Trophoblast cell (in vitro differentiated cells and primary cell): ENCODE measurements at regions not wholly inside any gene's neighbourhood (a gene's known extent, or its start where the extent isn't known, plus 50 kb on each side); places are given as distances from the start of the nearest gene placed in this dataset.

Source experiments
- DNase-seq, 2 donors: peaks; one replicate each; pipeline ENCODE4 v3.0.0-alpha.2; 2016
- H2AFZ ChIP-seq: 2 replicates; pipeline ENCODE4 v1.6.1; 2013; ENCODE audit warnings: low read length, moderate library complexity, mild to moderate bottlenecking; ENCODE audit not compliant: insufficient read depth, poor library complexity
- H2AK5ac ChIP-seq: 2 replicates; pipeline ENCODE4 v1.6.1; 2013; ENCODE audit warnings: mild to moderate bottlenecking, low read length
- H2BK120ac ChIP-seq: 2 replicates; pipeline ENCODE4 v1.6.1; 2013; ENCODE audit warnings: low read length, mild to moderate bottlenecking, moderate library complexity; ENCODE audit not compliant: insufficient read depth, poor library complexity
- H2BK12ac ChIP-seq: 2 replicates; pipeline ENCODE4 v1.6.1; 2013; ENCODE audit warnings: mild to moderate bottlenecking, low read length, moderate library complexity
- H2BK5ac ChIP-seq: 2 replicates; pipeline ENCODE4 v1.6.1; 2013; ENCODE audit warnings: low read length, low read depth, moderate library complexity, mild to moderate bottlenecking; ENCODE audit not compliant: poor library complexity
- H3K14ac ChIP-seq: 2 replicates; pipeline ENCODE4 v1.6.1; 2013; ENCODE audit warnings: mild to moderate bottlenecking, low read length
- H3K18ac ChIP-seq: 2 replicates; pipeline ENCODE4 v1.6.1; 2013; ENCODE audit warnings: mild to moderate bottlenecking, low read length
- H3K23ac ChIP-seq: 2 replicates; pipeline ENCODE4 v1.6.1; 2013; ENCODE audit warnings: low read length
- H3K27ac ChIP-seq: 2 replicates; pipeline ENCODE4 v1.5.1; 2013; ENCODE audit warnings: low read depth, mild to moderate bottlenecking, inconsistent platforms, low read length, moderate library complexity
- H3K27me3 ChIP-seq: 2 replicates; pipeline ENCODE4 v1.6.1; 2013; ENCODE audit warnings: inconsistent platforms, mild to moderate bottlenecking, low read length, moderate library complexity; ENCODE audit not compliant: insufficient read depth
- H3K36me3 ChIP-seq, 2 experiments: 1 replicate in 1 of 2; 2 replicates in 1 of 2; pipeline ENCODE4 v1.6.1; 2013; ENCODE audit warnings: low read length in 2 of 2, mild to moderate bottlenecking in 2 of 2, moderate library complexity in 1 of 2; ENCODE audit not compliant: insufficient read depth in 2 of 2, control insufficient read depth in 1 of 2
- H3K4ac ChIP-seq: 2 replicates; pipeline ENCODE4 v1.6.1; 2013; ENCODE audit warnings: low read depth, mild to moderate bottlenecking, low read length, moderate library complexity
- H3K4me1 ChIP-seq, 2 experiments: 1 replicate in 1 of 2; 2 replicates in 1 of 2; pipeline ENCODE4 v1.6.1; 2013; ENCODE audit warnings: low read length in 2 of 2, mild to moderate bottlenecking in 2 of 2, moderate library complexity in 1 of 2; ENCODE audit not compliant: insufficient read depth in 2 of 2, control insufficient read depth in 1 of 2
- H3K4me2 ChIP-seq: 2 replicates; pipeline ENCODE4 v1.6.1; 2013; ENCODE audit warnings: inconsistent platforms, mild to moderate bottlenecking, low read length, moderate library complexity
- H3K4me3 ChIP-seq: 2 replicates; pipeline ENCODE4 v1.5.1; 2013; ENCODE audit warnings: mild to moderate bottlenecking, low read depth, low read length, inconsistent platforms
- H3K79me1 ChIP-seq: one replicate; pipeline ENCODE4 v1.6.1; 2013; ENCODE audit warnings: low read length
- H3K79me2 ChIP-seq: 2 replicates; pipeline ENCODE4 v1.6.1; 2013; ENCODE audit warnings: low read length, mild to moderate bottlenecking; ENCODE audit not compliant: control insufficient read depth, insufficient read depth, poor library complexity
- H3K9ac ChIP-seq: 2 replicates; pipeline ENCODE4 v1.6.1; 2013; ENCODE audit warnings: mild to moderate bottlenecking, low read length
- H3K9me3 ChIP-seq: 2 replicates; pipeline ENCODE4 v1.6.1; 2013; ENCODE audit warnings: low read depth, mild to moderate bottlenecking, control low read depth, inconsistent platforms, low read length; ENCODE audit not compliant: insufficient read depth
- H4K12ac ChIP-seq: 2 replicates; pipeline ENCODE4 v1.6.1; 2013; ENCODE audit warnings: low read depth, mild to moderate bottlenecking, low read length, moderate library complexity
- H4K8ac ChIP-seq: 2 replicates; pipeline ENCODE4 v1.6.1; 2013; ENCODE audit warnings: low read depth, mild to moderate bottlenecking, low read length, moderate library complexity
- H4K91ac ChIP-seq: one replicate; pipeline ENCODE4 v1.6.1; 2013; ENCODE audit warnings: low read depth, mild to moderate bottlenecking, low read length, moderate library complexity
- WGBS: extraction: QIAGEN DNeasy Blood & Tissue Kit; methylation state at CpG from one replicate; pipeline ENCODE4 v1.1.7; 2013; ENCODE audit warnings: missing lambda C conversion rate; ENCODE audit not compliant: insufficient read length, insufficient coverage; ENCODE audit errors: extremely low coverage; 5-methylcytosine and 5-hydroxymethylcytosine counted together

DNA sequence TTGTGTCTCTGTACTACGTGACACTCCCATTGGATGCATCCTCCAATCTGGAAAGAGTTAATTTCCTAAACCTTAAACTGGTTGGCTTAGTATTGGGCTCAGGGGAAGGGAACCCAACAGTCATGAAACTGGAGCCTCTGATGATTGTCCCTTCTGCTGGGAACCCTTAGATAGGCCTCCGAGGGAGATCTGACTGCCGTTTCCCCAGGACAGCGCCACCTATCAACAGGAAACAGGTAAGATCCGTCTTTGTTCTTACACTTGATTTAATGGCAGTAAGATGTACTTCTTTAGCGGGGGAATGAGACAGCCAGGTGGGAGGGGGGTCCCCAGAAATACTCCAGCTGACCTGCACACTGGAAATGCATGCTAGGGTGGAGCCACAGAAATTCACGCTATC is 1749.6 kb downstream of the SI start:
- Histone ChIP-seq H3K14ac (no peak overlapping the region), H3K4ac (no peak overlapping the region), H3K9me3 (no peaks in the 10 kb centered on the region), H3K79me2 (no peaks in the 10 kb centered on the region), H2AK5ac (no peak overlapping the region), H3K23ac (no peak overlapping the region), H3K9ac (no peak overlapping the region), H3K18ac (no peak overlapping the region), H2AFZ (no peak overlapping the region), H2BK120ac (no peak overlapping the region), H4K91ac (no peak overlapping the region), H4K12ac (no peak overlapping the region), H3K4me1 (no peaks in the 10 kb centered on the region), H3K36me3 (no peaks in the 10 kb centered on the region), H3K4me2 (no peak overlapping the region), H3K4me3 (no peak overlapping the region), H3K27me3 (no peaks in the 10 kb centered on the region), H3K27ac (no peak overlapping the region), H4K8ac (no peak overlapping the region), H3K79me1 (no peaks in the 10 kb centered on the region), H2BK12ac (no peak overlapping the region), H2BK5ac (no peak overlapping the region)
- WGBS = no CpG with 5 or more reads among the region's 7 CpGs
- no peak for DNase-seq

GRCh38 chr3:163327086-163327485 is 1751.2 kb downstream of the SI start:
- no peak overlapping the region for H4K12ac ChIP-seq
- no peak overlapping the region for H3K4ac ChIP-seq
- H4K8ac ChIP-seq = no peak overlapping the region
- no peak overlapping the region for H2BK120ac ChIP-seq
- DNase-seq = no peak
- H2BK5ac ChIP-seq = no peak overlapping the region
- WGBS = no CpG with 5 or more reads among the region's 2 CpGs
- H2AFZ ChIP-seq = no peak overlapping the region
- no peaks in the 10 kb centered on the region for H3K4me1 ChIP-seq
- no peaks in the 10 kb centered on the region for H3K79me1 ChIP-seq
- H3K4me3 ChIP-seq = no peak overlapping the region
- no peaks in the 10 kb centered on the region for H3K79me2 ChIP-seq
- no peak overlapping the region for H3K18ac ChIP-seq
- no peak overlapping the region for H3K4me2 ChIP-seq
- H2BK12ac ChIP-seq = no peak overlapping the region
- H3K27me3 ChIP-seq = no peaks in the 10 kb centered on the region
- no peak overlapping the region for H3K23ac ChIP-seq
- no peak overlapping the region for H4K91ac ChIP-seq
- H3K27ac ChIP-seq = no peak overlapping the region
- no peak overlapping the region for H2AK5ac ChIP-seq
- no peaks in the 10 kb centered on the region for H3K9me3 ChIP-seq
- no peak overlapping the region for H3K14ac ChIP-seq
- H3K36me3 ChIP-seq = no peaks in the 10 kb centered on the region
- no peak overlapping the region for H3K9ac ChIP-seq

- Histone ChIP-seq H4K8ac (no peak overlapping the region), H4K12ac (no peak overlapping the region), H2AK5ac (no peak overlapping the region), H3K79me2 (no peaks in the 10 kb centered on the region), H3K18ac (no peak overlapping the region), H2BK12ac (no peak overlapping the region), H2BK5ac (no peak overlapping the region), H3K79me1 (no peaks in the 10 kb centered on the region), H3K9ac (no peak overlapping the region), H4K91ac (no peak overlapping the region), H3K4me1 (no peaks in the 10 kb centered on the region), H3K4me3 (no peak overlapping the region), H3K9me3 (no peaks in the 10 kb centered on the region), H2AFZ (no peak overlapping the region), H3K14ac (no peak overlapping the region), H3K36me3 (no peaks in the 10 kb centered on the region), H3K23ac (no peak overlapping the region), H3K27me3 (no peaks in the 10 kb centered on the region), H2BK120ac (no peak overlapping the region), H3K27ac (no peak overlapping the region), H3K4me2 (no peak overlapping the region), H3K4ac (no peak overlapping the region)
- DNase-seq = no peak
These were observed 1762.5 kb downstream of the SI start for GRCh38 chr3:163315786-163316185.

DNA sequence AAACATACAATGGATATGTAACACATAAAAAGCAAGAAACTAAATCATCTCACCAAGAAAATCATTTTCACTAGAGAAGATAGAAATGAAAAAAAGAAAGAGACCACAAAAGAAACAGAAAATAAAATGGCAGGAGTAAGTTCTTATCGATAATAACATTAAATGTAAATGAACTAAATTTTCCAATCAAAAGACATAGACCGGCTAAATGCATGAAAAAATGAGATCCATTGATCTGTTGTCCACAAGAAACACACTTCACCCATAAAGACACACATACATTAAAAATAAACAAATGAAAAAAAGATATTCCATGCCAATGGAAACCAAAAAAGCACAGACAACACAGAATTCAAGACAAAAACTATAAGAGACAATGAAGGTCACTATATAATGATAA is 1771.9 kb downstream of the SI start:
- no peak overlapping the region for H2BK12ac ChIP-seq
- H3K14ac ChIP-seq = no peak overlapping the region
- H3K79me1 ChIP-seq = no peaks in the 10 kb centered on the region
- no peak for DNase-seq
- no peaks in the 10 kb centered on the region for H3K36me3 ChIP-seq
- H3K9me3 ChIP-seq = peaks cover 2% of the 10 kb centered on the region
- no peak overlapping the region for H4K12ac ChIP-seq
- no peak overlapping the region for H3K27ac ChIP-seq
- no peak overlapping the region for H3K18ac ChIP-seq
- H2AK5ac ChIP-seq = no peak overlapping the region
- no peak overlapping the region for H2AFZ ChIP-seq
- no peak overlapping the region for H3K4me3 ChIP-seq
- no peak overlapping the region for H2BK5ac ChIP-seq
- H3K23ac ChIP-seq = no peak overlapping the region
- no peak overlapping the region for H3K4ac ChIP-seq
- no peak overlapping the region for H3K9ac ChIP-seq
- H4K91ac ChIP-seq = no peak overlapping the region
- H4K8ac ChIP-seq = no peak overlapping the region
- H3K27me3 ChIP-seq = no peaks in the 10 kb centered on the region
- no peak overlapping the region for H3K4me2 ChIP-seq
- WGBS = no CpG with 5 or more reads among the region's 2 CpGs
- H2BK120ac ChIP-seq = no peak overlapping the region
- no peaks in the 10 kb centered on the region for H3K79me2 ChIP-seq
- no peaks in the 10 kb centered on the region for H3K4me1 ChIP-seq

GRCh38 chr3:163273694-163274093 is 1777.1 kb downstream of the OTOL1 start:
- H2BK120ac ChIP-seq = no peak overlapping the region
- no peaks in the 10 kb centered on the region for H3K27me3 ChIP-seq
- no peak overlapping the region for H3K9ac ChIP-seq
- no peak overlapping the region for H3K14ac ChIP-seq
- H3K18ac ChIP-seq = no peak overlapping the region
- no peaks in the 10 kb centered on the region for H3K79me2 ChIP-seq
- H4K8ac ChIP-seq = no peak overlapping the region
- H3K4me3 ChIP-seq = no peak overlapping the region
- no peak overlapping the region for H3K23ac ChIP-seq
- no peak for DNase-seq
- no peak overlapping the region for H4K12ac ChIP-seq
- H3K79me1 ChIP-seq = no peaks in the 10 kb centered on the region
- H3K4me2 ChIP-seq = no peak overlapping the region
- H2AK5ac ChIP-seq = no peak overlapping the region
- H4K91ac ChIP-seq = no peak overlapping the region
- no peaks in the 10 kb centered on the region for H3K4me1 ChIP-seq
- no peaks in the 10 kb centered on the region for H3K9me3 ChIP-seq
- no CpG with 5 or more reads among the region's 2 CpGs for WGBS
- H3K4ac ChIP-seq = no peak overlapping the region
- no peak overlapping the region for H2AFZ ChIP-seq
- no peak overlapping the region for H2BK5ac ChIP-seq
- H3K36me3 ChIP-seq = no peaks in the 10 kb centered on the region
- H3K27ac ChIP-seq = no peak overlapping the region
- no peak overlapping the region for H2BK12ac ChIP-seq
